ENCODE measurements at regions not wholly inside any gene's neighbourhood (a gene's known extent, or its start where the extent isn't known, plus 50 kb on each side); places are given as distances from the start of the nearest gene placed in this dataset.
"Not testable (repeated sequence)": the region's sequence is repeated elsewhere in the genome, so short reads cannot be mapped to it uniquely, and the experiment has no call there.

GRCh38 chr9:94392971-94393624, 64.7 kb upstream of the NUTM2F start:
- TF ChIP-seq CTCF, EP300 (IDR thresholded peaks at IDR 0.05): not testable (repeated sequence)
